Fibroblast of mammary gland (primary cell): ENCODE measurements at regions not wholly inside any gene's neighbourhood (a gene's known extent, or its start where the extent isn't known, plus 50 kb on each side); places are given as distances from the start of the nearest gene placed in this dataset.
A peak's percentile ranks its signal among the peaks of the same experiment; 100 is the strongest.
"Not testable (repeated sequence)": the region's sequence is repeated elsewhere in the genome, so short reads cannot be mapped to it uniquely, and the experiment has no call there.

Experiments
- DNase-seq: peaks from one replicate; pipeline ENCODE4 v3.0.0-alpha.2; 2010; ENCODE audit warnings: low read depth
- H3K4me3 ChIP-seq: 2 replicates; pipeline ENCODE4 v1.5.1; 2011; ENCODE audit warnings: low read depth, mild to moderate bottlenecking, low read length, moderate library complexity; ENCODE audit not compliant: control insufficient read depth
- CTCF ChIP-seq: conservative IDR thresholded peaks from 2 replicates; pipeline ENCODE4 v1.5.1; 2011; ENCODE audit warnings: low read depth, low read length, inconsistent platforms; ENCODE audit not compliant: control insufficient read depth, insufficient read depth

GRCh38 chr12:4152145-4152795 lies 121.3 kb upstream of the CCND2 start:
- DNase-seq: no peak
- no peak overlapping the region for H3K4me3 ChIP-seq
- no peak for TF ChIP-seq CTCF

- no peak for TF ChIP-seq CTCF
- DNase-seq: no peak
- no peak overlapping the region for H3K4me3 ChIP-seq
Observed at GRCh38 chr12:4151362-4152121, 122.0 kb upstream of the CCND2 start.

GRCh38 chr12:4150355-4150754 lies 123.2 kb upstream of the CCND2 start:
- not testable (repeated sequence) for DNase-seq, H3K4me3 ChIP-seq

GRCh38 chr12:4148418-4149056 lies 125.0 kb upstream of the CCND2 start:
- no peak overlapping the region for H3K4me3 ChIP-seq
- DNase-seq: no peak
- no peak for TF ChIP-seq CTCF

- H3K4me3 ChIP-seq: no peak overlapping the region
- DNase-seq: no peak
- no peak for TF ChIP-seq CTCF
Observed at GRCh38 chr12:4147031-4147481, 126.5 kb upstream of the CCND2 start.

GRCh38 chr12:4145990-4146859 lies 127.3 kb upstream of the CCND2 start:
- TF ChIP-seq CTCF: no peak
- H3K4me3 ChIP-seq: no peak overlapping the region
- DNase-seq: peak; percentile 15
